Gastrocnemius medialis (tissue), 4 donors: ENCODE measurements at regions not wholly inside any gene's neighbourhood (a gene's known extent, or its start where the extent isn't known, plus 50 kb on each side); places are given as distances from the start of the nearest gene placed in this dataset.

Source experiments
- CTCF ChIP-seq, 5 experiments: fragments of 450-650 bp in 3 of 5; fragments of 200-600 bp in 2 of 5; sonication (generic) in 2 of 5; IDR thresholded peaks in 4 of 5; conservative IDR thresholded peaks in 1 of 5; 1 replicate in 4 of 5; 2 replicates in 1 of 5; pipeline ENCODE4 v1.5.1; 2016 to 2019; ENCODE audit warnings: antibody characterized with exemption in 5 of 5, mild to moderate bottlenecking in 3 of 5, moderate library complexity in 3 of 5
- POLR2A ChIP-seq, 2 donors: fragments of 450-650 bp; IDR thresholded peaks; one replicate each; pipeline ENCODE4 v1.6.1; 2017; ENCODE audit warnings: antibody characterized with exemption in 2 of 2, mild to moderate bottlenecking in 2 of 2, moderate library complexity in 2 of 2

- TF ChIP-seq CTCF (IDR thresholded peaks at IDR 0.05 in 4 of 5, conservative IDR thresholded peaks at IDR 0.05 in 1 of 5) = no peak
- no peak for TF ChIP-seq POLR2A (IDR thresholded peaks at IDR 0.05)
Observed at GRCh38 chr11:119472856-119473222, 49.9 kb upstream of the THY1 start.
